Hypothalamus (tissue), 51 donors: ENCODE measurements at regions not wholly inside any gene's neighbourhood (a gene's known extent, or its start where the extent isn't known, plus 50 kb on each side); places are given as distances from the start of the nearest gene placed in this dataset.
"Not testable (repeated sequence)": the region's sequence is repeated elsewhere in the genome, so short reads cannot be mapped to it uniquely, and the experiment has no call there.

ENCODE experiments used
- DNase-seq, 51 donors: peaks; one replicate each; lab custom pipeline; 2025; lab: John Stamatoyannopoulos, UW

DNA sequence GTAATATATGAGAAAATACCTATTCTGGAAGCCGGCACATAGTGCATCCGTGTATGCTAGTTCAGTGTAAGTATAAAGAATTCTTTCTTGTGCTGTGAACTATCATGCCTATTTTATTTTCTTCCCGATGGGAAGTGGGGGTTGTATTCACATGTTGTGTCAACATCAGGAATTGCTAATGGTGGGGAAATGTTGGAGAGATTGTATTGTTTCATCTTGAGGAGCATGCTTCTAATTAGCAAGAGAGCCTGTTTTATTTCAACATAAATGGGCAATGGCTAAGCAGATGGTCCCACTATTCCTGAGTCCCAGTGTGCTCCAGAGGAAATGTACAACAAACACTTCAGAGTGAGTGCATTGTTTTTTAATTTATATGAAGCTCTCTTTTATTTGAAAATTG is 485.2 kb downstream of the PLPP3 start:
- no peak for DNase-seq

DNA sequence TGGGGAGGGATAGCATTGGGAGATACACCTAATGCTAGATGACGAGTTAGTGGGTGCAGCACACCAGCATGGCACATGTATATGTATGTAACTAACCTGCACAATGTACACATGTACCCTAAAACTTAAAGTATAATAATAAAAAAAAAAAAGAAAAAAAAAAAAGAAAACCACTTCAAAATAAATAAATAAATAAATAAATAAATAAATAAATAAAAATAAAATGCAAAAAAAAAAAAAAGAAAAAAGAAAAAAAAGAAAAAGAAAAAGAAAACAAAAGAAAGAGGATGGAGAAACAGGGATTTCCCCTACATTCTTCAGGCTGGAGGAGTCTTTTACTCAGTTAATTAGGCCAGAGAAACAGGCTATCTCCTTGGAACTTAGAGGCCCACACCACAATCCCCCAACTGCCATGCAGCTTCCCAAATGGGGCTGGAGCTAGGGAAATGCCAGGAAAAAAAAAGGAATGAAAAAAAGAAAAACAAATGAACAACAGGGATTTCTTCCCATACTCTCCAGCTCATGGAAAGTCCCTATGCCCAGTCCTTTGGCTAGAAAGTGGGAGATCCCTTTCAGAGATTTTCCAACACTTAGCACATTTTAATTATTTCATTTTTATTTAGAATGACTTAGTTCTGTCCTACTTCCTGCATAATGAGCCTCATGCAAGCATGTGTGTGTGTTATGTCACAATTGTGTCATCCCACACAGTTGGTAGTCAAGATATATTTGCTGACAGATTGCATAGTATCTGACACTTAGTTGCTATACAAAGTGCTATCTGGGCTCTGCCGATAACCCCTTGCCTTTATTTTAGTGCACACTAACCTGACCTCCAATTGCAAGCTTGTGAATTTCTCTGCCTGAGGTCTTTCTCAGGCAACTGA is 486.4 kb downstream of the PLPP3 start:
- DNase-seq = no peak

DNA sequence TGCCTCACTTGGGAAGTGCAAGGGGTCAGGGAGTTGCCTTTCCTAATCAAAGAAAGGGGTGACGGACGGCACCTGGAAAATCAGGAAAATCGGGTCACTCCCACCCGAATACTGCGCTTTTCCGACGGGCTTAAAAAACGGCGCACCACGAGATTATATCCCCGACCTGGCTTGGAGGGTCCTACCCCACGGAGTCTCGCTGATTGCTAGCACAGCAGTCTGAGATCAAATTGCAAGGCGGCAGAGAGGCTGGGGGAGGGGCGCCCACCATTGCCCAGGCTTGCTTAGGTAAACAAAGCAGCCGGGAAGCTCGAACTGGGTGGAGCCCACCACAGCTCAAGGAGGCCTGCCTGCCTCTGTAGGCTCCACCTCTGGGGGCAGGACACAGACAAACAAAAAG is 489.5 kb downstream of the PLPP3 start:
- not testable (repeated sequence) for DNase-seq

DNA sequence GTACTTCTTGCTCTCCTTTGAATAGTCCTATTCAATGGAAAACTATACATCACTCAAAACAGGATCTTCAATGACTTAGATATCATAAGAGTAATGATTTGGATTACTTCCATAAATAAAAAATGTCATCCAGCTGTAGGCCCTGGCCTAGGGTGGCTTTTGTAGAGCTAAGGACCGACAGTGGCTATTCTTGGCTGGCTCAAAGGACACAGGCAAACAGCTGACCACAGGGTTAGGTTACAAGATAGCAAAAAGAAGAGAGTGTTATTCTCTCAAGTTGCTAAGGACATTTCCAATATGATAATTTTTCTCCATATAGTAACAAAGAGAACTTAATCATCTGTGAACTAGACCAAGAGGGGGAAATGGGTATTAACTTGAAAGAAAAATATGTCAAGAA is 495.1 kb downstream of the PLPP3 start:
- DNase-seq = no peak

DNA sequence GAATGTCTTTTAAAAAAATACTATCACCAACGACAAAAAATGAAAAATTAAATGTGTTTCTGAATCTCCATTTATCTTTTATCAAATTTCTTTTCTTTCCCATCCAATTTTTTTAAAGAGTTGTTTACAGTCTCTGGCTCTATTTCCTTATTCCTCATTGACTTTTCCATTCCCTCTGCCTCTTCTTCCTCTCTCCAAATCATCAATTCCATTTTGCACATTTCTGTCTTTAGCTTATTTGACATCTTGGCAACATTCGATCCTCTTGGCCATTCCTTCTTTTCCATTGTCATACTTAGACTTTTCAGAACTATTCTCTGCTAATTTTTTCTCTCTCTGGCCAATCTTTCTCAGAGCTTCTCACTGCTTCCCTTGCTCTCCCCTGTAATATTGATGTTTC is 497.6 kb downstream of the PLPP3 start:
- no peak for DNase-seq

DNA sequence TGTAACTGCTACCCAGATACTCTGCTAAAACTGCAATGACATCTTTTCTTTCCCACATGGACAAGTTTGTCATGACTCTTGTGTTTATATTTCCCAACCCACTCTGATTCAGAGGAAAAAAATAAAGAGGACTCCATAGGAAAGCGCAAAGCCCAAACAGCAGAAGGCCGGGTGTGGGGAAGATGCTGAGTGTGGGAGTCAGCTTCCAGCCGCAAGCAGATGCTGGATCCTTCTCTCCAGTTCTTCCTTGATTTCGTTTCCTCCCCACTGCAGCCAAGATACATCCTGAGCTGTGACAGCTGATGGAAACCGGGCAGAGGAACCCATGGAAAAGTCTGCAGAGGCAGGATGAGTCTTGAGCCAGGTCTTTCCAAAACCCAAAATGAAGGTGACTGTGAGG is 498.2 kb downstream of the PLPP3 start:
- DNase-seq = no peak

DNA sequence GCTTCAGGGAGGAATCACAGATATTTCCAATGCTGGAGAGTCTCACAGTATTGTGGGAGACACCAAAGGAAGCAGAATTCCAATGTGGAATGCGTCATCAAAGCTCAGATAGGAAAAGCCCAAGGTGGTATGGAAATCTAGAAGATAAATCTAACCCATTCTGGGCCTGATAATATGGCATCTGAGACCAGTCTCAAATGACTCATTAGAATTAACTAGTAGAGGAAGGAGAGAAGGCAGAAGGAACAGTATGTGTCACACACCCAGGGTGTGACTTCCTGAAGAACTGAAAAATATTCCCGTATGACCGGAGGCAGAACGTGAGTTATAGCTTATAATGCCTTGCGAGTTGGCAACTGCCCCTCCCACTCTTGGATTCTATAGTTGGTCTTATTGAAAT is 499.2 kb downstream of the PLPP3 start:
- DNase-seq = no peak

DNA sequence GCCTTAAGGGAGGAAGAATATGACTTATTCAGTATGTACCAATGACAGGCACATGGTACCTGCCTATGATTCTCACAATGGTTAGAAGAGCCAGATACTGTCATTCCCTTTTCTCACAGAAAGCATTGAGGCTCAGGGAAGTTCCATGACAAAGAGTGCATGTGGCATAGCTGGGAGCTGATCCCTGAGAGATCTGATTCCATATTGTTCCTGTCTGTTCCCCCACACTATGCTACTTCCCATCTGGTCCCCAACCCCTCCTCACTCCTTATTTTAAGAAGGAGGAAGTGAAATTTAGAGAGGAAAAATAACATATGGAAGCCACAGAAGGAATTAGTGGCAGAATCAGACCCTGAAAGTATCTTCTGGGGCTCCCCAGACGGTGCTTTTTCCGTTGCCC is 500.0 kb downstream of the PLPP3 start:
- no peak for DNase-seq

DNA sequence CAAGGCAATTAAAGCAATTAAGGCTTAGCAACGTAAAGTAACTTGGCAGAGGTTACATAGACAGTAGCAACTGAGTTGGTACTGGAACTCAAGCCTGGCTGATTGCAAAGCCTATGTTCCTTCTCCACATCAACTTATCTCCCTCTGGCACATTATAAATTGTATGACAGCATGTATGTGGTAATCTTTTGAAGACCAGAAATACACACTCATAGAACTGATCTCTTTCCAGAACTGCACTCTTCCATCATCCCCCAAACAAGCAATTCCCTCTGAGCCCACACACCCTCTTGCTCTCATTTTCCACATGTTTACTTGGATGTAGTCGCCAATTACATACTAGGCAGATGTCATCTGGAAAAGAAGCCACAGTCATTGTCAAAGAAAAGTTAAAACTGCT is 502.2 kb downstream of the PLPP3 start:
- no peak for DNase-seq

DNA sequence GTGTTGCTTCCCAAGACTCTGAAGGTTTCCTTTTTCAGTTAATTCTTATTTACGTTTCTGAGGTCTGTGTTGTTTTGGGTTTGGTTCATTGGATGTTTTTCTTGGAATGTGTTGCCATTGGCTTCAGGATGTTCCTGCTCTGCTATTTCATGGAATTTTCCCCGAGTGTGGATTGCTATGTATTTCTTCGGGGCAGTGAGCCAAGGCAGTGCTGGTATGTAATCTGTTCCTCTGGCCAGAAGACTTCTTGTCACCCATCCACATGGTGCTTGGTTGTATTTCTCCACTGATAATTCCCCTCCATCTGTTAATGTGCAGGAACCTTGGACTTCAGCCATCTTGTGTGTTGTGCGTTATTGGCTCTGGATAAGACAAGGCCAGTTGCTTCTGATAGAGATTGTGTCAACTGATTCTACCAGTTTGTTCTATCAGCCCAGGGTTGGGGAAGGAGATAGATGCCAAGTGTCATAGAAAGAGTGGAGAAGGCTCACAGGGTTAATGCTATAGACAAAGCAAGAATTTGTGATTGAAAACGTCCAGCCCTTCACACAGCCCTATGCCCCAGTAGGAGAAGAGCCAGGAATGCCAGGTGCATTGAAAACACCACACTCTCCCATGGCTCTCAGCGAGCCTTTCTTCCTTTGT is 505.2 kb downstream of the PLPP3 start:
- DNase-seq = no peak

DNA sequence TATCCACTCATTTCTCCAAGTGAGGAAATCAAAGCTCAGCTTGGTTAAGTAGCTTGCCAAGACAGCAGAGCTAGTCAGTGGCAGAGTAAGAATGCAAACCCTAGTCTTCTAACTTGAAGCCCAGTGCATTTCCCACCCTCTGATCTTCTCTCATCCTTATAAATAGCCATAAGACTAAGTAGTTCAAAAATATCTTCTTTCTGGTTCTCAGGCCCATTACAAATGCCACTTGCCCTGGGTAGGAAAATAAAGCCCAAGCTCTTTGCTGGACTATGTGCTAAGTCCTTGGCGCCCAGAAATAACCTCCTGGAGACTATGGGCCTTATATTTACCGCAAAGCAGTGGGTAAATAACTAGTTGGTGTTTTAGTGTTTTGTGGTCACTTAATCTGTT is 505.8 kb downstream of the PLPP3 start:
- no peak for DNase-seq

DNA sequence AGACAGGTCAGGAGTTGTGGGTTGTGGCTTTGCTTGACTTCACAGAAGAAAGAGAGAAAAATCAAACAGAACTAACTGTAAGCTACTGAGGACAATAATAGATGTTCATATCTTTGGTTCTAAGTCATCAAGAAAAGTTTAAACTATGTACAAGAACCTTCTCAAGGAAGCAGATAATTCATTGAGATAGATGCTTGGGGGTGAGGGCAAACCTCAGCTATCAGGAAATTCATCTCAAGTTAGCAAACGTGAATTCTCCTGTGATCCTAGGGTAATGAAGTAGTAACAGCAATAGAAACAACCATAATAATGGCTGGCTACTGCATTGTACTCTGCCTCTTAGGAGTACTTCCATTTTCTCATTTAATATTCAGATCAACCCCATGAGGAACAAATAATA is 506.2 kb downstream of the PLPP3 start:
- no peak for DNase-seq

DNA sequence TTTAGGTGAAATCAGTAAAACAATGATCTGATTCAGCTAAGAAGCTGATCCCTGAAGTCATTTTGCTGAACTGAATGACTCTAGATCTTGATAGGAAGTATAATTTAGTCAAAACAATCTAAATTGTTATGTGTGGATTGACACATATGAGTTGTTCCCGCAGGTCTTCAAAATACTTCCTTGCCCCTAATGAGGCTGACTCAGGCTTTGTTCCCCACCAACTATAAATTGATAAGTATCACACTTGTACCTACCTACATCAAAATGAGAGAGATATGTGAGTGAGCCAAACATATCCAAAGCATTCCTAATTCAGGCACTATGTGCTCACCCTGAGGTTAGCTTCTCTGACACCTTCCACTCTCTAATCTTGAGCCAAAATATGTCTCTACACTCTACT is 507.1 kb downstream of the PLPP3 start:
- DNase-seq = no peak

DNA sequence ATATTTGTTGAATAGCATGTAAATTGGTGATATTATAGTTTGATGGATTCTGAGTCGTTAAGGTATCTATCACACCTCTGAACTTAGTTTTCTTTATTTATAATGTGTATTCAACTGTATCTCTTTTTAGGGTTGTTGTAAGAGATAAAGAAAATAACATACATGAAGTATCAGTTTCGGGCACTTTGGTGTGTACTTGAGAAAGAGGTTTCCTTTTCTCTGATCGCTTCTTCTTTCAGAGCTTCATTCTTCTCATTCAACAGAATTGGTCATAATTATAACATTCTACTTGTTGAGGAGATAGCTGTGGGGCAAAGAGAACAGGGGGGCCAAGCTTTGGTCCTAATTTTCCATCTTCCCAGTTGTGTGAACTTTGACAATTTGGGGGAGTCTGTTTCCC is 508.0 kb downstream of the PLPP3 start:
- DNase-seq = no peak

DNA sequence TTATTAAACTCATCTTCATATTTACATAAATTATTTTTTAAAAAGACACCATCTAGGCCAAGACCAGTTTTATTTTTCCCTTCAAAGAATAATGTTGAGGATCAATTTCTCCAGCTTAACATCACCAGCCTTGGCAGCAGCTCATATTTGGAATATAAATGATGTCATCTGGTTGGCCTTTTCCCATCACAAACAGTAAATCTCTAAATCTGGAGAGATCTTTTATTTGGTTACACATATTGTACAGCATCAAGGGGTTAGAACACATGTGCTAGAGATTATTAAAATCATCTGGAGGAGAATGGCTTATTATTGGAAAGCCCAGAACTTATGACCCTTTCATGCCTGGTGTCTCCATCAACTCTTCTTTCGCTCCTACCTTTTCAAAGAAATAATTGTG is 508.8 kb downstream of the PLPP3 start:
- no peak for DNase-seq

DNA sequence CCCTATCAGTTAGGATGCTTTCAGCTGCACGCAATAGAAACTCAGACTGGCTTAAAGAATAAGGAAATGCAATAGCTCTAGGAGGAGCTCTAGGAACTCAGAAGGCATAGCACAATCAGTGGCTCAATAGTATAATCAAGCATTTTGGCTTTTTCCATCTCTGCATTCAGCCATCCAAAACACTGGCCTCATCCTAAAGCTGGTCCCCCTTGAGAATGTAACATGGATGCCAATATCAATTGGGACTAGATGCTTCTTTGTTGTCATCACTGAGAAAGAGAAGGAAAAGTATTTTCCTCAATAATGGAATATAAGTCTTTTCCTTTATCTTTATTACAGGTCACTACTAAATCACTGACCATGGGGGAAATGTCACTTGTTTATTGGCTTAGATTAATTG is 509.5 kb downstream of the PLPP3 start:
- DNase-seq = no peak

DNA sequence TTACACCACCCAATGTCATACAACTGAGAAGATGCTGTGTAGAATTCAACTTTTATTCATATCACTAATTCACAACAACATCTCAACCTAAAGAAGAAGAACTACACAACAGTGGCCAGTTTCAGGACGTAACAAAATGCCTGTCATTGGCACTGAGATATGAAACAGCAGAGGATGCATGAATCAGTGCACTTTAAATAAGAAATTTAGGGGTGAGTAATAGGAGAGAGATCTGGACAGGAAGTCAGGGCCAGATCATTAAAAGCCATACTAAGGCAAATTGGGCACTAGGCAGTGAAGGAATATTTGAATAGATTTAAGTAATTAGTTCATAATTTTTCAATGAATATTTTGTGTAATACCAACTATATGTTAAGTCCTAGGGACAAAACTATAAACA is 510.5 kb downstream of the PLPP3 start:
- DNase-seq = no peak

DNA sequence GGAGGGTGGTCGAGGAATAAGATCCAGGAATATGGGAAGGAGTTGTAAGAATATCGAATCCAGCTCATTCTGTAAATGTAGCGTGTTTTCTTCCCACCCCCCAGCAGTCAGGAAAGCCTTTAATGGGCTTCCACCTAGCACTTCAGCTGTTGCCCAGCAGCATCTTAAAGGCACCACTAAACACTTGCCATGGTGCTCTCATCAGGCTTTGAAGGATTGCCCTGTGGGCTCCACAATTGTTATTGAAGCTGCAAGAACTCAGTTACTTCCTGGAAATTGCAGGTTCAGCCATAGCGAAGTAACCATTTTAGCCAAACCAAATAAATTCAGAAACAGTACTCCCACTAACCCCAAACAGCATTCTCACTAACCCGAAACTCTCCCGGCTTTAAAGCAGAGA is 511.2 kb downstream of the PLPP3 start:
- no peak for DNase-seq

DNA sequence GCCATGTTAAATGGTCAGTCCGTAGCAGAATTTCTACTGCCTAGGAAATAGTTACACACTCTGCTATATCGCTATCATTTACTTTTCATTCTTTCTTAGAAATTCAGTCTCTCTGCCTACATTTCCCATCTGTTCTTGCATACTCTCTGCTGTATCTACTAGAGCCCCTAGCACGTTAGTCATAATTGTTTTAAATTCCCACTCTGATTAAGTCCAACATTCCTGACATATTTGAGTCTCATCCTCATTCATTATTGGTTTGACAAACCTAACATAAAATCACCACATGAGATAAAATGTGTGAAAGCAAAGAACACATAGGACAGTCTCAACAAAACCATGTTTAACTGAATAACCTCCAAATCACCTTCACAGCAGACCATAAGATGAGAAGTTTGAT is 513.6 kb downstream of the PLPP3 start:
- no peak for DNase-seq

DNA sequence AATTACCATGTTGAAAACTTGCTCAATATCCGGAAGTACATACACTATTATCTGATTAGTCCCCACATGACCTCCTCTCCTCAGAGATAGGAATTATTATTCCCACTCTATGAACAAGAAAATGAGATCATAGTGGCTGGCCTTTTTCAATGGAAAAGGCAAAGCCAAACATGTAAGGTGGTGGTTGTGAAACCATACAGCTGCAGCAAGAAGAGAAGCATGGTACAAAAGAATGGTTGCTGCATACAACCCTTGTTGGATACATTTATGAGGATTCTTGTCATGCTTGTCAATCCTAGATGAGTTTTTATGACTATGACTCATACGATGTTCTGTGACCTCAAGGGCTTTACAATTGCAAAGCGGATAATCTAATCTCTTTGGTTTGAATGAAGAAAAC is 514.7 kb downstream of the PLPP3 start:
- DNase-seq = no peak

DNA sequence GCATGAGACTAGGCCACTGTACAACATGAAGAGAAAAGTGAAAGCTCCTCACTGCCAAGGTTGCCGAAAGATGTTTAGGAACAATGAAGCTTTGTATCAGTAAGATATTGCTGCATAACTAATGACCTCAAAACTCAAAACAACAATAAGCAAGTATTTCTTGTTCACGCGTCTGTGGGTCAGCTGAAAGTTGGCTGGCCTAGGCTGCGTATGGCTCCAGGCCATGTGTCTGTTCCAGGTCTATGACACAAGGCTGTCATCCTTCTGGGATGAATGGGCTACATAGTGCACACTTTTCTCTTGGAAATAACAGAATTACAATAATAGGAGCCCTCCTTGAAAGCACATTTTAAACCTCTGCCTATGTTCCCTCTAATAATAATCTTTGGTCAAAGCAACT is 515.9 kb downstream of the PLPP3 start:
- DNase-seq = peak in 30 of 51 donors; percentile 1 to 68 (median 19)

DNA sequence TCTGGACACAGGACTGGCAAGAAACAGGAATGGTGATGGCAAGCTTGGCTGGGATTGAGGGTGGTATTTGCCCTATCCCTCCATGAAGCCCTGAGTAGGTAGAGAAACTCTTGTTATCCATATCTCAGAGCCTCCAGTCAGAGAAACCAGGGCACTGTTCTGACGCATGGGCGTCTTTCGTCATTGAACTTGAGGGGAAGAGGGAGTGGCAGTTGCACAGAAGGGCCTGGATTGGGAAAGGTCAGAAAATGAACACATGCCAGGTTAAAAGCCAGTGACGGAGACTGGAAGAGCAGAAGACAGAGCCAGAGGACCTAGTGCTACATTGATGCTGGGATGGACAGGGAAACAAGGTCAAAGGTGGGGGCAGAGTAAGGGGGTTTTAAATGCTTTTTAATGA is 516.7 kb downstream of the PLPP3 start:
- DNase-seq = no peak

DNA sequence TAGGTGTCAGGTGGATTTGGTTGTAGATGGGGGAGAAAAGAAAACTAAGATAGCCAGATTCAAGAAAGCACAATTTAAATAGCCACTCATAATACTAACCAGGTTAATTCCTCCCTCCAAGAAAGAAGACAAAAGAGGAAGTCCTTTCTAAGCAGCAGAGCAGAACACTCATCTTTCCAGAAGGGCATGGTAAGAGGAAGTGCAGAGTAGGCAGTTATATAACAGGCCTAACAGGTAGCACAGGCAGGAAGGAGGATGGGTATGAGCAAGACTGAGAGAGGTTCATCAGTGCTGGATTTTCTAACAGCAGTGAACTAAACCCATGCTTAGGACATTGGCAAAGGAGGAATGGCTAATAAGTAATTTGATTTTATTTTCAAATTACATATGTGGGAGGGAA is 517.5 kb downstream of the PLPP3 start:
- DNase-seq = no peak
